ENCODE measurements at regions not wholly inside any gene's neighbourhood (a gene's known extent, or its start where the extent isn't known, plus 50 kb on each side); places are given as distances from the start of the nearest gene placed in this dataset.

DNA sequence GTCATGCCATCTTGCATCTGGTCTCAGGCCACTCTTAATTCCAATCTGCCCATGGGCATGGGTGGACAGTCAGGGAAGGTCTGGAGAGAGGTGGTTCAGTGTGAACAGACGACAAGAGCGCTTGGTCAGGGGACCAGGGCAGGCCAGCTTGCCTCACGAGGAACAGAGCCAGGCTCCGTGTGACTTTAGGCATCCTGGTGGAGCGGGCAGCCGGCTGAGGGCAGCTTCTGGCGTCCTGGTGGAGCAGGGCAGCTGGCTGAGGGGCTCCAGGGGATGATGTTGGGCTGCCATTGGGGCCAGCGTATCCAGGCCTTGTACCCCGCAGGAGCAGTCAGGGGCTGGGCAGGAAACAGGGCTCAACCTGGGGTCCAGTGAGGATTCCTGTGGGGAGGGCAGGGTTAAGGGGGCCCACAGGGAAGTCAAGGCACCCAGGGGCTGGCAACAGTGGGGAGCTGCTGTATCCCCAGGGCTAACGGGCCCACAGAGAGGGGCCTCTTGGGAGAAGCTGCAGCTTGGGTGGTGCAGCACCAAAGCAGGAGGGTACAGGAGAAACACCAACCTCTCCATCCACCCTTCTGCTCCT lies 197.9 kb upstream of the TWIST2 start:
- no peak for DNase-seq
- Mint-ChIP-seq H3K4me1 (ENCODE audit: low read depth) (no peaks in the 10 kb centered on the region), H3K27ac (no peak overlapping the region), H3K36me3 (ENCODE audit: low read depth) (no peaks in the 10 kb centered on the region), H3K27me3 (peaks cover 19% of the 10 kb centered on the region), H3K4me3 (no peak overlapping the region), H3K9me3 (no peaks in the 10 kb centered on the region)

DNA sequence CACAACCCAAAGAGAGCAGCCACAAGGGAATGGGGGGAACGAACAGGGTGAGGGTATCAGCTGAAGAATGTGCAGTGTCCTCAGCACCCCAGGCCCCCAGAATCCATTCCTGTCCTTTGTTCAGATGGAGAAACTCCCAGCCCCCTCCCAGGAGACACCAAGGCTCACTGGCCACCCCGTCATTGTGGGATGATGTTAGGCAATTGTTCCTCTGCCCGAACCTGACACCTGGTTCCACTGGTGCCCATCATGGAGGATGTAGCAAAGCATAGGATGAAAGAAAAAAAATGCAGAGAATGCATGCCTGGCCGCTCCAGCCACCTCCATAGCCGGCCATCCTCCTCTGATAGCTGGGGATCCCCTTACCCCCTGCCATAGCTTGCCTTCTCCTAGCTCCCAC lies 197.3 kb upstream of the TWIST2 start:
- DNase-seq: no peak
- Mint-ChIP-seq H3K27me3 (peaks cover 19% of the 10 kb centered on the region), H3K9me3 (no peaks in the 10 kb centered on the region)

DNA sequence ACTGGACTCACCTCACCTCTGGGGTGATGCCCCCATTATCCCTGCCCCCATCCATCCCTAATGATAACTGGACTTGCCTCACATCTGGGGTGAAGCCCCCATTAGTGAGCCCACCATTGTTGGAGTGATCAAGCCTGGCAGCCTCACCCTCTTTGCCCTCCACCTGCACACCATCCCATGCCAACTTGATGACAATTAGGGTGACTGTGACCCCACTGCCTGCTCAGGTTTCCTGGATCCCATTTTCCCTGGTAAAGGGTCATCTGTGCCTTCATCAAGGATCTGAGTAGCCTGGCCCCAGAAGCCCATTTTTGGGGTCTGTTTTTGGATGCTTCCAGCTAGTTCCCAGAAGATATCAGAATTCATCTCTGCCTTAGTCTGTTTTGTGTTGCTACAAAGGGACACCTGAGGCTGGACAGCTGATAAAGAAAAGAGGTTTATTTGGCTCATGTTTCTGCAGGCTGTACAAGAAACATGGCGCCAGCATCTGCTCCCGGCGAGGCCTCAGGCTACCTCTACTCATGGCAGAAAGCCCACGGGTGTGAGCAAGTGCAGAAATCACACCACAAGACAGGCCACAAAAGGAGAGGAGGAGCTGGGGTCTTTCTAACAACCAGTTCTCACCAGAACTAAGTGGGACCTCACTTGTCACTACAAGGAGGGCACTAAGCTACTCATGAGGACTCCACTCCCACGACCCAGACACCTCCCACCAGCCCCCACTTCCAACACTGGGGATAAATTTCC lies 196.4 kb upstream of the TWIST2 start:
- peaks cover 23% of the 10 kb centered on the region for H3K27me3 Mint-ChIP-seq

More for the DNA sequence above, 197.3 kb upstream of the TWIST2 start:
- Mint-ChIP-seq H3K4me3 (no peak overlapping the region), H3K4me1 (ENCODE audit: low read depth) (no peaks in the 10 kb centered on the region), H3K27ac (no peak overlapping the region), H3K36me3 (ENCODE audit: low read depth) (no peaks in the 10 kb centered on the region)

DNA sequence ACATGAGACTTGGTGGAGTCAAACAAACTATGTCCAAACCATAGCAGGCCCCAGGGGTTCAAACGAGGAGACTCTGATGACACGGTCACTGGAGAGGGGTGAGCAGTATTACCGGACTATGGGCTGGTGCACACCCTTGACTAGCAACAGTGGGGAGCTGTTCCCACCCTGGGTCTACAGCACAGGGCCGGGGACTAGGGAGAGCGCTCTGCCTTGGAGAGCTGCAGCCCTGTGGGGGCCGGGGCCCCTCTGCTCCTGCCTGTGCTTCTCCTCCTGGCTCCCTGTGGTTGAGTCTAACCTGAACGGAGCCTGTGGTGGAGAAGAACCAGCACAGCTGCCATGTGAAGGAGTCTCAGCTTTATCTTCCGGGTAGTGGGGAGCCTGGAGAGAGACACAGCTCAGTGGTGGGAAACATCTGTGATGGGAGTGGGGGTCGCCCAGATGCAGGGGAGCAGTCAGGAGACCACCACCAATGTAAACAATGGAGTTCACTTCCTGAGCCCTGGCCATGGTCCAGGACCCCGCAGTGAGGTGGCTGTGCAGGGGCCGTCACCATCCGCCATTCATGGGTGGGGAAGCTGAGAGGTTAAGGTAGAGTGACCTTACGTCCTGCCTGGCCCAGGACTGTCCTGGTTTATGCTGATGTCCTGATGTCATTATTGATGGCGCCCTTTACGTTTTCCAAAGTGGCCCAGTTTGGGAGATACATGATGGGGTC lies 195.7 kb upstream of the TWIST2 start:
- H3K27ac Mint-ChIP-seq: no peak overlapping the region
- no peaks in the 10 kb centered on the region for H3K4me1 Mint-ChIP-seq (ENCODE audit: low read depth)
- no peak for DNase-seq
- H3K27me3 Mint-ChIP-seq: peaks cover 25% of the 10 kb centered on the region
- H3K9me3 Mint-ChIP-seq: no peaks in the 10 kb centered on the region
- H3K36me3 Mint-ChIP-seq (ENCODE audit: low read depth): no peaks in the 10 kb centered on the region
- no peak overlapping the region for H3K4me3 Mint-ChIP-seq

More for the DNA sequence above, 196.4 kb upstream of the TWIST2 start:
- H3K4me3 Mint-ChIP-seq: no peak overlapping the region
- H3K27ac Mint-ChIP-seq: no peak overlapping the region
- DNase-seq: no peak
- H3K4me1 Mint-ChIP-seq (ENCODE audit: low read depth): no peaks in the 10 kb centered on the region
- H3K36me3 Mint-ChIP-seq (ENCODE audit: low read depth): no peaks in the 10 kb centered on the region
- H3K9me3 Mint-ChIP-seq: no peaks in the 10 kb centered on the region

DNA sequence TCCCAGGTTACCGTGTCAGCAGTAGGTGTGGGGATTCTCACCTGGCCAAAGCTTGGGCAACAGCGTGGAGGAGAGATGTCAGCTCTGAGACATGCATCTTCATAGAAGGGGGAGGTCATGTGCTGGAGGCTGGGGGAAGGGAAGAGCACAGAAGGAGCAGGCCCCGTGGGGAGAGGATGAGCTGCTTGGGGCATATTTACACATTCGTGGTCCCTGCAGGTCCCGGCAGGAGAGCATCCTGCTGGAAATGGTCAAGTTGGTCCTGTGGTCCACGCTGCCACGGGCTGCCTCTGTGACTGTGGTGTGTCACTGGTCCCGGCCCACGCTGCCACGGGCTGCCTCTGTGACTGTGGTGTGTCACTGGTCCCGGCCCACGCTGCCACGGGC lies 195.1 kb upstream of the TWIST2 start:
- H3K27ac Mint-ChIP-seq: no peak overlapping the region
- peaks cover 27% of the 10 kb centered on the region for H3K27me3 Mint-ChIP-seq
- DNase-seq: no peak
- H3K4me3 Mint-ChIP-seq: no peak overlapping the region
- no peaks in the 10 kb centered on the region for H3K4me1 Mint-ChIP-seq (ENCODE audit: low read depth)
- no peaks in the 10 kb centered on the region for H3K36me3 Mint-ChIP-seq (ENCODE audit: low read depth)
- no peaks in the 10 kb centered on the region for H3K9me3 Mint-ChIP-seq

DNA sequence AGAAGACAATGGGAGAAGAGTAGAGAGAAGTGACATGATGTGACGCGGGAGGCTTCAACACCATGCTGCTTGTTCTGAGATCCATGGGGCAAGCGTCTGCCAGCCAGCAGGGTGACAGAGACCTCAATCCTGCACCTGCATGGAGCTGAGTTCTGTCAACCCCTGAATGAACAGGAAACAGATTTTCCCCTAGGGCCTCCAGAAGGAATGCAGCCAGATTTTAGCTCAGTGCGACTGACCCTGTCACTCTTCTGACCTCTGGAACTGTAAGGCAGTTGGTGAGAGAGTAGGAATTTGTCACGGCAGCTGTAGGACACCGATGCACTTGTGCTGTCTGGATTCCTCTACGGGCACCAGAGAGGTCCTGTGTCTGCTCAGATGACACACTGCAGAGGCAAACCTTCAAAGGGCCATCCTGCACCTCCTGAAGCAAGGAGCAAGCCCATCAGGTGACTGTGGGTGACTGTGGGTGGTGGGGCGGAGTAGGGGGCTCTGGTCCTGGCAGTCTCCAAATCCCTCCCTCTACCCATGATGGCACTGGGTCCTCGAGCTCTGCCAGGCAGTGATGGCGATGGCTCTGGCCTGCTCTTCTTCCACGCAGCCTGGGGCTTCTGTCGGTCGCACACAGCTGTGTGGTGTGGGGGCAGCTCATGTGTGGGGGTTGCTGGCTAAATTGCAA lies 194.3 kb upstream of the TWIST2 start:
- Mint-ChIP-seq H3K27ac (no peak overlapping the region), H3K4me3 (no peak overlapping the region), H3K4me1 (ENCODE audit: low read depth) (no peaks in the 10 kb centered on the region), H3K36me3 (ENCODE audit: low read depth) (no peaks in the 10 kb centered on the region), H3K9me3 (no peaks in the 10 kb centered on the region), H3K27me3 (peaks cover 29% of the 10 kb centered on the region)
- no peak for DNase-seq

DNA sequence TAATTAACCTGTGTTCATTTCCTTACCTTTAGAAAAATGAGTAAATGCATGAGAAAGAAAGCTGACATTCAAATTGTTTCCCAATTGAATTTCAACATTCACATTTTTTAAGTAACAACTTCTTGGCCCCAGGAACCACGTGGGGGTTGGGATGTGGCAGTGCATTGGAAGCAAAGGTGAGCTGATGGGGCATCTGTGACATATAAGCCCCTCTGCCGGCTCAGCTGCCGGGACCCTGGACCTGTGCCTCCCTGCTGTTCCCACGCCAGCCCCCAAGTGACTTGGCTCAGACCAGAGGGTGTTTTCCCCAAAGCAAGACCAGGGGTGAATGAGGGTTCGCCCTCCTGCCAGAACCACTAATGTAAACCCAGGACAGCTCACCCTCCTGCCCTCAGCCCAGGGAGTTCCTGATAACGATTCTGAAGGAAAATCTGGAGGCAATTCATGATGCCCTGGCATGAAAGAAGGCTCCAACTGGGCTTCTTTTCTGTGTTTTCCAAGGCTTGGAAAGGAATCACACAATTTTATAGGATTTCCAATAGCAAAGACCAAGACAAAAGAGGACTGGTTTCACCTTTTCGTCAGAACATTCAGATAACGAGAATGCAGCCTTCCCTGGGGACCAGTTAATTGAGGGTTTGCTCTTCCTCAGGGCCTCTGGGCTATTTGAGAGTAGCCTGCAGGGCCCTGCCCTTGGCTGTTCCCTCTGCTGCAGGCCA lies 193.2 kb upstream of the TWIST2 start:
- H3K27ac Mint-ChIP-seq: no peak overlapping the region
- H3K36me3 Mint-ChIP-seq (ENCODE audit: low read depth): no peaks in the 10 kb centered on the region

DNA sequence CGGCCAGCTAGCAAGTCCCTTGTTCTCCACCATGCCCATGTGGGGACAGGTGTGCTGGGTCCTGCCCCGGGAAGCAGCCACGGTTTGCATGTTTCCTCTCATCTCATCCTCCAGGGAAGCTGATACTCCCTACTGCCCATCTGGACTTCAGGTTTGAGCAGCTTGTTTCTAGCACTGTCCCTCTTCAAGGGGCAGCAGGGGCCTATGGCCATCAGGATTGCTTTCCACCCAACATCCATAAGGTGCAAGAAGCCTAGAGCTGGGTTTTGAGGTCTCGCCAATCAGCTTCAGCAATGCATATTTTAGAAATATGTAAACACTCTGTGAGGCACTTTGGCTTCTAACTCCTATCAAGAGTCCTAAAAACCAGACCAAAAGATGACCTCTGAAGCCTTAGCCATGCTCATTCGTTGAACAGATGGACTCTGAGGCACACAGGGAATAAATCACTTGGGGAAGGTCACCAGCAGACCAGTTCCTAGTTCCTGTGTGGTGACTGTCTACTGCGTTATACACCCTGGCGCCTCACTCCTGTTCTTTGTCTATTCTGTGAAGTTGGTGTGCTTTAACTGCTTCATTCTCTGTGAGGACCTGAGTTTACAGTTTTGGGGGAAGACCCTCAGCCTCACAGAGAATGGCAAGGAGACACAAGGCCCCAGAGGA lies 192.6 kb upstream of the TWIST2 start:
- Mint-ChIP-seq H3K9me3 (no peaks in the 10 kb centered on the region), H3K36me3 (ENCODE audit: low read depth) (no peaks in the 10 kb centered on the region), H3K27me3 (peaks cover 23% of the 10 kb centered on the region), H3K27ac (no peak overlapping the region), H3K4me1 (ENCODE audit: low read depth) (no peaks in the 10 kb centered on the region), H3K4me3 (no peak overlapping the region)
- DNase-seq: no peak

More for the DNA sequence above, 193.2 kb upstream of the TWIST2 start:
- H3K27me3 Mint-ChIP-seq: peaks cover 27% of the 10 kb centered on the region
- H3K4me1 Mint-ChIP-seq (ENCODE audit: low read depth): no peaks in the 10 kb centered on the region
- no peak overlapping the region for H3K4me3 Mint-ChIP-seq
- no peak for DNase-seq
- no peaks in the 10 kb centered on the region for H3K9me3 Mint-ChIP-seq

DNA sequence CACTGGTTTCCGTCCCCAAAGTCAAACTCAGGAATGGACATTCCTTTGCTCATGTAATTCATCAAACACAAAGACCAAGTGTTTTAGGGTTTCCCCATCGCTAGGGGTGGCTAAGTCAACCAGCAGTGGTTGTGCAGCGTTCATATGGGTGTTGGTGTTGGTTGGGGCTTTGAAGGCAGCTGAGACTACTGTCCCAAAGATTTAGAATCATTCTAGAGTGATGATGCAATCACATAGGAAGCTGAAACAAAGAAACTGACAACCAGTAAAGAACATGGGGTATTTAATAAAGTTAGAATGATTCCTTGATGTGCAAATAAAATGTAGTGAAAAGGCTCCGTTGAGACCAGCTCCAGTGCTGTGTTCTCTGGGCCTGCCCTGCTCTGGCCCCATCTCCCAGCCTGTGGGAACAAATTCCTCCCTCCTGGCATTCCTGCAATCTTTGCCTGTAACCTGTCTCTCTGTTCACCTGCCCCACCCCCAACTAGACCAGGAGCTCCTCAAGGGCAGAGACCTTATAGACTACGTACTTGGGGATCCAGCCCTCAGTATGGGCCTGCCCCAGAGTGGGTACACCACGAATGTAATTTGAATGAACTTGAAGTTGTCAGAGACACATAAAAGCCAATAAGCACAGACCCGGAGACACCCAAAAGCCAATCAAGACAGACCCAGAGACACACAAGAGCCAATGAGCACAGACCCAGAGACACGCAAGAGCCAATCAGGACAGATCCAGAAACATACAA lies 191.7 kb upstream of the TWIST2 start:
- no peaks in the 10 kb centered on the region for H3K36me3 Mint-ChIP-seq (ENCODE audit: low read depth)
- H3K27me3 Mint-ChIP-seq: peaks cover 17% of the 10 kb centered on the region
- no peaks in the 10 kb centered on the region for H3K4me1 Mint-ChIP-seq (ENCODE audit: low read depth)
- peaks cover under 1% of the 10 kb centered on the region for H3K9me3 Mint-ChIP-seq
- H3K4me3 Mint-ChIP-seq: no peak overlapping the region
- no peak for DNase-seq
- H3K27ac Mint-ChIP-seq: no peak overlapping the region

DNA sequence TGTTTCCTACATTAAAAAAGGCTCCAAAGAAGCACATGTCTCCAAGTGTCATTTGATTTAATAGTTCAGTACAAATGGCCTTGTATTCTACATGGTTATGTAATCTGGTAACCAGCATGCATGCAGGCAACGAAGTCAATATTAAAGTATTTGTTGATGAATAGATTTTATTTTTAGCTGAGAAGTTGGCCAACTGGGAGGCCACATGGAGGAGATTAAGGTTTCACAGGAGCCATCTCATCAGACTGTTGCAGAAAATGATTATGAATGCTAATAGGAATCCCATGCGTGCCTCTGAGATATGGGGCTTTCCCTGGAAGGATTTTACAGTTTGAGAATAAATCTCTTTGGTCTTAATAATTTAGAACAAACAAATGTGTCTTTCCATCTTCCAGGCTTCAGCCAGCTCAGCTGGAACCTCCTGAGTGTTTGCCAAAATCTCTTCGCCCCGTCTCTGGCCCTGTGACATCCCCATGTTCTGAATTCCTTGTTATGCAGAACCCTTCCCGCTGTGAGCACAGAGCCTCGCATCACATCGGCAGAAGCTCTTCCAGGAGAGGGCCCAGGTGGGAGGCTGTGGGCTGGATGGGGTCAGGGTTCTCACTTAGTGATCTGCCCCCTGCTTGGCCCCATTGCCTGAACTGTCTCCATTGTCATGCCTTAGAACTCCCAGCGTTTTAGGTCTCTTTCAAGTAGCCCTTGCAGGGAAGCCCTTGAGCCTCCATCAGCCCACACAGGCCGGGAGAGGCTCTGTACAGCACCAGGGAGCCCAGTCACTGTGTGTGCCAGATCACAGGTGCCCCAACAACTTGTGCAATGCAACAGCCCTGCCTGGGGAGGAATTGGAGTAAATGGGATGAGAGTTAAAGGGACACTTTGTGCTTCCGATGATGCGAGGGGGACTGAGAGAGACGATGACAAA lies 190.5 kb upstream of the TWIST2 start:
- DNase-seq: no peak
- peaks cover 3% of the 10 kb centered on the region for H3K9me3 Mint-ChIP-seq

DNA sequence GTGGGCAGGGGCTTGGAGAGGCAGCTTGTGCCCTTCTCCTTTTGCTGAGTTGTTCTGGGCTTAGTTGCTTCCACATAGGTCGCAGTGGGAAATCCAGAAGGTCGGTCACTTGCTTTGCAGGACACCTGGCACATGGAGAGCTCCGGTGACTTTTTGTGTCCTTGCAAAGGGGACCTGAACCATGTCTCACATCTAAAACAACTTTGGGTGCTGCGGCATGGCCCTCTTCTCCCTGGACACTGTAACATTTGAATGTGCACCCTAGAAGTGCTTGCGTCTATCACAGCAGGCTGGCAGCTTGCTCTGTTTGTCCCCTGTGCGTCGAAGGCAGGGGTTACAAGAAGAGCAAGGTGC lies 189.9 kb upstream of the TWIST2 start:
- Mint-ChIP-seq H3K4me1 (ENCODE audit: low read depth) (no peaks in the 10 kb centered on the region), H3K27ac (no peak overlapping the region), H3K9me3 (peaks cover 7% of the 10 kb centered on the region), H3K4me3 (no peak overlapping the region), H3K36me3 (ENCODE audit: low read depth) (no peaks in the 10 kb centered on the region), H3K27me3 (peaks cover 9% of the 10 kb centered on the region)
- DNase-seq: no peak

More for the DNA sequence above, 190.5 kb upstream of the TWIST2 start:
- Mint-ChIP-seq H3K27ac (no peak overlapping the region), H3K36me3 (ENCODE audit: low read depth) (no peaks in the 10 kb centered on the region), H3K4me3 (no peak overlapping the region), H3K4me1 (ENCODE audit: low read depth) (no peaks in the 10 kb centered on the region), H3K27me3 (peaks cover 9% of the 10 kb centered on the region)

DNA sequence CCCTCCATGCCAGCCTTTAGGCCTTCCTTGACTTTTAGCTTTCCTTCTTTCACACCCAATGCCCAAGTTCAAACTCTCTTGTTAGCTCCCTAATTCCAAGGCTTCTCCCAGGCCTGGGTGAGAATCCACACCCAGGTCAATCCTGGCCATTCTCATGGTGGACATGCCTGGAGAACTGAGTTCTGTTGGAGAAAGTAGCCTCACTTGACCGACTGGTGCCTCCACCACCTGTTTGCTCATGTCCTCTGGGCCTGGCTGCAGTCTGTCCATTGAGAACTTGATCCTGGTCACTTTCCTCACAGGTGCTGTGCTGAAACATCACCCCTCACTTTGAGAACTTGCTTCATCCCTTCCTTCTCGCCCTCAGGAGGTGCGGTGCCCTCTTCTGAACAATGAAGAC lies 189.1 kb upstream of the TWIST2 start:
- H3K27ac Mint-ChIP-seq: no peak overlapping the region
- H3K4me3 Mint-ChIP-seq: no peak overlapping the region
- DNase-seq: no peak
- no peaks in the 10 kb centered on the region for H3K36me3 Mint-ChIP-seq (ENCODE audit: low read depth)
- H3K27me3 Mint-ChIP-seq: peaks cover 15% of the 10 kb centered on the region
- no peaks in the 10 kb centered on the region for H3K4me1 Mint-ChIP-seq (ENCODE audit: low read depth)
- H3K9me3 Mint-ChIP-seq: peaks cover 7% of the 10 kb centered on the region
